ENCODE measurements at regions not wholly inside any gene's neighbourhood (a gene's known extent, or its start where the extent isn't known, plus 50 kb on each side); places are given as distances from the start of the nearest gene placed in this dataset.

DNA sequence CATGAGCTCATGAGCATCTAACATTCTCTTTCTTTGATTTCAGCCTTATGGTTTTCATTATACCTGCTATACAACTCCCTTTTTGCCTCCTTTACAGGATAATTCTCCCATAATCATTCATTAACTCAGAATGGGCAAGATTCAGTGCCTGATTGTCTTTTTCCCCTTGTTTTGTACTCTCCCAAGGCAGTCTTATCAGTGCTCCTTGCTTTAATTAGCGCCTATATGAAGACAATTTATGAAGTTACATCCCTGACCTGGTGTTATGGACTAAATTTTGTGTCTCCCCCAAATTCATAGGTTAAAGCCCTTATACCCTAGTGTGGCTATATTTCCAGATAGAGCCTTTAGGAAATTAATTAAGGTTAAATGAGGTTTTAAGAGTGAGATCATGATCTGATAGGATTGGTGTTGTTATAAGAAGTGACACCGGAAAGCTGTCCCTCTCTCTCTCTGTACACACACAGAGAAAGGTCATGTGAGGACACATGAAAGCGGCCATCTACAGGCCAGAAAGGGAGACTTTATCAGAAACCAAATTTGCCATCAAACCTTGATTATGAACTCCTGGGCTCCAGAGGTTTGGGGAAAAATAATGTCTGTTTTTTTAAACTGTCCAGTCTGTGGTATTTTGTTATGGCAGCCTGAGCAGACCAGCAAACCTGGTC is 185.8 kb upstream of the CHODL start:
- WGBS (ENCODE audit: insufficient coverage) = no CpG with 5 or more reads among the region's 3 CpGs
- H3K27ac Mint-ChIP-seq = no peak overlapping the region

DNA sequence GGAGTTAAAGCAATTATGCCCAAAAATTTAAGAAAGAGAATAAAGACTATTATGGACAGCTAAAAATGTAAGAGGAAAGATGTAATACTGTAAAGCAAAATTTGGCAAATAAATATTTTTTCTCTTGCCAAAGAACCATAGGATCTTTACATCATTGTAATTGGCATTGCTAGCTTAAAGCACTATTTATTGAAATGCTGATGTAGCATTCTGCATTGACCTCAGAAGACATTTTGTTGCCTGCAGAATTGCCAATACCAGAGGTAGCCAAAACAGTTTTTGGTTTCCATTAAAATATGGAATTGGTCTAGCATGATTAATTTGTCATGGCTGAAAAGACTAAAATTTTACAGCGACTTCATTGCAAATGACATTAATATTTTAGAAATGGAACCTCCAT is 191.5 kb upstream of the CHODL start:
- Mint-ChIP-seq H3K36me3 (no peaks in the 10 kb centered on the region), H3K27me3 (ENCODE audit: low read depth in 3 of 3) (no peaks in the 10 kb centered on the region), H3K9me3 (peaks cover 0 to 3% (median 1%) of the 10 kb centered on the region in 7 donors), H3K4me3 (no peak overlapping the region), H3K4me1 (no peaks in the 10 kb centered on the region), H3K27ac (no peak overlapping the region)
- TF ChIP-seq, protein P1, sequence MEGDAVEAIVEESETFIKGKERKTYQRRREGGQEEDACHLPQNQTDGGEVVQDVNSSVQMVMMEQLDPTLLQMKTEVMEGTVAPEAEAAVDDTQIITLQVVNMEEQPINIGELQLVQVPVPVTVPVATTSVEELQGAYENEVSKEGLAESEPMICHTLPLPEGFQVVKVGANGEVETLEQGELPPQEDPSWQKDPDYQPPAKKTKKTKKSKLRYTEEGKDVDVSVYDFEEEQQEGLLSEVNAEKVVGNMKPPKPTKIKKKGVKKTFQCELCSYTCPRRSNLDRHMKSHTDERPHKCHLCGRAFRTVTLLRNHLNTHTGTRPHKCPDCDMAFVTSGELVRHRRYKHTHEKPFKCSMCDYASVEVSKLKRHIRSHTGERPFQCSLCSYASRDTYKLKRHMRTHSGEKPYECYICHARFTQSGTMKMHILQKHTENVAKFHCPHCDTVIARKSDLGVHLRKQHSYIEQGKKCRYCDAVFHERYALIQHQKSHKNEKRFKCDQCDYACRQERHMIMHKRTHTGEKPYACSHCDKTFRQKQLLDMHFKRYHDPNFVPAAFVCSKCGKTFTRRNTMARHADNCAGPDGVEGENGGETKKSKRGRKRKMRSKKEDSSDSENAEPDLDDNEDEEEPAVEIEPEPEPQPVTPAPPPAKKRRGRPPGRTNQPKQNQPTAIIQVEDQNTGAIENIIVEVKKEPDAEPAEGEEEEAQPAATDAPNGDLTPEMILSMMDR (IDR thresholded peaks at IDR 0.05) = no peak
- Histone ChIP-seq H3K27ac (ENCODE audit: low read depth in 1 of 2, low read length in 2 of 2) (no peak overlapping the region), H3K36me3 (replicated peaks in 1 of 2; ENCODE audit: control insufficient read depth in 1 of 2, insufficient read depth in 2 of 2, low read length in 2 of 2) (no peaks in the 10 kb centered on the region), H3K79me2 (ENCODE audit: insufficient read depth, low read length) (no peaks in the 10 kb centered on the region), H3K9me3 (replicated peaks in 1 of 2; ENCODE audit: control insufficient read depth in 1 of 2, insufficient read depth in 1 of 2, low read length in 2 of 2) (no peaks in the 10 kb centered on the region), H3K4me3 (replicated peaks in 1 of 3; ENCODE audit: low read depth in 2 of 3, low read length in 3 of 3) (no peak overlapping the region), H3K4me2 (replicated peaks; ENCODE audit: extremely low read depth, low read length, poor library complexity, severe bottlenecking) (no peak overlapping the region), H3K4me1 (ENCODE audit: control insufficient read depth in 1 of 2, insufficient read depth in 2 of 2, low read length in 2 of 2) (no peaks in the 10 kb centered on the region), H2AFZ (ENCODE audit: insufficient read depth, low read depth, low read length, poor library complexity, severe bottlenecking) (no peak overlapping the region), H4K20me1 (ENCODE audit: insufficient read depth, low read length) (no peaks in the 10 kb centered on the region), H3K27me3 (ENCODE audit: control insufficient read depth in 2 of 2, insufficient read depth in 2 of 2, low read length in 2 of 2) (no peaks in the 10 kb centered on the region), H3K9ac (ENCODE audit: insufficient read depth, low read length, poor library complexity, severe bottlenecking) (no peak overlapping the region)
- WGBS (ENCODE audit: insufficient coverage) = no CpG with 5 or more reads among the region's 1 CpG
- no peak for DNase-seq
- intact Hi-C loops (cut with micrococcal nuclease) = no loop called here

More for the DNA sequence above, 185.8 kb upstream of the CHODL start:
- Mint-ChIP-seq H3K4me3 (no peak overlapping the region), H3K27me3 (ENCODE audit: low read depth in 3 of 3) (peaks cover 0 to 2% (median 0%) of the 10 kb centered on the region in 3 donors), H3K36me3 (no peaks in the 10 kb centered on the region), H3K4me1 (no peaks in the 10 kb centered on the region), H3K9me3 (peaks cover 2 to 10% (median 6%) of the 10 kb centered on the region in 7 donors)
- intact Hi-C loops (cut with micrococcal nuclease) = no loop called here
- H3K36me3 ChIP-seq (replicated peaks in 1 of 2; ENCODE audit: control insufficient read depth in 1 of 2, insufficient read depth in 2 of 2, low read length in 2 of 2) = no peaks in the 10 kb centered on the region
- H3K9ac ChIP-seq (ENCODE audit: insufficient read depth, low read length, poor library complexity, severe bottlenecking) = no peak overlapping the region
- no peaks in the 10 kb centered on the region for H3K4me1 ChIP-seq (ENCODE audit: control insufficient read depth in 1 of 2, insufficient read depth in 2 of 2, low read length in 2 of 2)
- no peaks in the 10 kb centered on the region for H3K79me2 ChIP-seq (ENCODE audit: insufficient read depth, low read length)
- H4K20me1 ChIP-seq (ENCODE audit: insufficient read depth, low read length) = no peaks in the 10 kb centered on the region
- TF ChIP-seq, protein P1 (IDR thresholded peaks at IDR 0.05) = no peak
- H3K9me3 ChIP-seq (replicated peaks in 1 of 2; ENCODE audit: control insufficient read depth in 1 of 2, insufficient read depth in 1 of 2, low read length in 2 of 2) = no peaks in the 10 kb centered on the region
- H3K27ac ChIP-seq (ENCODE audit: low read depth in 1 of 2, low read length in 2 of 2) = no peak overlapping the region
- H2AFZ ChIP-seq (ENCODE audit: insufficient read depth, low read depth, low read length, poor library complexity, severe bottlenecking) = no peak overlapping the region
- H3K4me3 ChIP-seq (replicated peaks in 1 of 3; ENCODE audit: low read depth in 2 of 3, low read length in 3 of 3) = no peak overlapping the region
- no peak overlapping the region for H3K4me2 ChIP-seq (replicated peaks; ENCODE audit: extremely low read depth, low read length, poor library complexity, severe bottlenecking)
- no peak for DNase-seq
- no peaks in the 10 kb centered on the region for H3K27me3 ChIP-seq (ENCODE audit: control insufficient read depth in 2 of 2, insufficient read depth in 2 of 2, low read length in 2 of 2)

Measured in CD14-positive monocyte (primary cell).